HG02759 (cell line): ENCODE measurements at regions not wholly inside any gene's neighbourhood (a gene's known extent, or its start where the extent isn't known, plus 50 kb on each side); places are given as distances from the start of the nearest gene placed in this dataset.
"Not testable (repeated sequence)": the region's sequence is repeated elsewhere in the genome, so short reads cannot be mapped to it uniquely, and the experiment has no call there.

ENCODE experiments used
- ATAC-seq: cut with Tn5 transposase; IDR thresholded peaks from one replicate; pipeline ENCODE4 v1.9.1; 2021; ENCODE audit warnings: mild to moderate bottlenecking, moderate library complexity; ENCODE audit not compliant: unreplicated experiment

DNA sequence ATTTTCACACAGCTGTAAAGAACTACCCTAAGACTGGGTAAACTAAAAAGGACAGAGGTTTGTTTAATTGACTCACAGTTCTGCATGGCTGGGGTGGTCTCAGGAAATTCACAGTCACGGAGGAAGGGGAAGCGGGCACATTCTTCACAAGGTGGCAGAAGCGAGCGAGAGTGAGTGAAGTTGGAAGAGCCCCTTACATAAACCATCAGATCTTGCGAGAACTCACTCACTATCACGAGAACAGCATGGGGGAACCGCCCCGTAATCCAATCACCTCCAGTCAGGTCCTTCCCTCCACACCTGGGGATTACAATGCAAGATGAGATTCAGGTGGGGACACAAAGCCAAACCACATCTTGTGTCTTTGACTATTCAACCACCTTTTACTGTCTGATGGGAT is 700.5 kb downstream of the TENT5A start:
- no peak for ATAC-seq

DNA sequence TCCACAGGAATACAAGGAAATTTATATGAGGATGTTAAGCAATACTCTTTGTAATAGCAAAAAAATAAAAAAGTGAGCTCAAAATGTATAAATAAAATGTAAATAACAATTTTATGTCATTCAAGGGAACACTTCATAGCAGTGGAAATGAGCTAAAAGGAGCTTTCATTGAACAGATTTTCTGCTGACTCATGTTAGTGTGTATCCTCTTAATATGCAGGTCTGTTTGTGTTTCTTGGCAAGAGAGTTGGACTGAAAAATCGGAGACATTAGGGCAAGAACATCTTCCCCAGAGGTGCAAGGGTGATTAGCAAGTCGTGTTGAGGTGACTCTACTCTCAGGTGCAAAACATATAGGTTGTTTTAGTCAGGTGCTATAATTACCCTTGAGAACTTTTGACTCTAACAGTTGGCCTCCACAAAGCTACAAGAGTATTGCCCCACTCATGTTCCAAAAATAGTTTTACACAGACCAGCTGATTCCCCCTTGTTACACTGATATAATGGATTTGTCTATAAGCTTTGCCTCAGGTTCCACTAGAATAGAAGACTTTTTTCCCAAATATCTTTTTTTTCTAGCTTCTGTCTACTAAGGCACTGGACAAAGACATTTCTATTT is 702.9 kb downstream of the TENT5A start:
- ATAC-seq, result no peak

DNA sequence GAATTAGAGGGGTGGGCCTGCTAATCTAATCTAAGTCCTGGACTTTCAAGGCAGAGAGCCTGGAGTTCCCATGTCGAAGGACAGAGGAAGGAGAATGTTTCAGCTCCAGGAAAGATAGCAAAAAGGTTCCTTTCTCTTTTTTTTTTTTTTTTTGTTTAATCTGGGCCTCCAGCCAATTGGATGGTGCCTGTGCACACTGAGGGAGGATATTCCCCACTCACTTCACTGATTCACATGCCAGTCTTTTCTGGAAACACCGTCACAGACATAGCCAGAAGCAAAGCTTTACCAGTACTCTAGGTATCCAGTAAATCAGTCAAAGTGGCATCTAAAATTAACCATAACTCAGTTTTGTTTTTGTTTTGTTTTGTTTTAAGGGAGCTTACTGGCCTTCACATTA is 721.1 kb downstream of the TENT5A start:
- no peak for ATAC-seq

DNA sequence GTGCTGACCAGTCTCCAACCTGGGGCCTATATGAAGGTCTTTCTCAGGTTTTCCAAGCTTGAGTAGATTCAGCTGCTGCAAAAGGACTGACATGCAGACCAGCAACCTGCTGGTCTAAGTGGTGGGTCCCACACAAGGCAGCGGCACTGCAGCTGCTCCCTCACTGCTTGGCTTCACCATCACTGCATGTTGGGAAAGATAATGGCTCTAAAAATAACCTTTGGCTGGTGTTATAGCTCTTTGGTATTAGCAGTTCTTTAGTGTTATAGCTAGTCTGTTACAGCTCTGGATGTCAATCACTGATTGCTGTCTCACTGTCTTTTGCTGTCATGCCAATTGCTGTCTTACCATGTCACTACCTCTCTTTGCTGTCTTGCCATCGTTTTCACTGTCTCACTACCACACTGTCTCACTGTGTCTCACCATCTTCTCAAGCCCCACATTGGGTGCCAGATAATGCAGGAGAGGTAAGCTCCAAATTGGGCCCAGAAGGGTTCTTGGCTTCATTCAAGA is 726.4 kb downstream of the TENT5A start:
- ATAC-seq, result no peak

DNA sequence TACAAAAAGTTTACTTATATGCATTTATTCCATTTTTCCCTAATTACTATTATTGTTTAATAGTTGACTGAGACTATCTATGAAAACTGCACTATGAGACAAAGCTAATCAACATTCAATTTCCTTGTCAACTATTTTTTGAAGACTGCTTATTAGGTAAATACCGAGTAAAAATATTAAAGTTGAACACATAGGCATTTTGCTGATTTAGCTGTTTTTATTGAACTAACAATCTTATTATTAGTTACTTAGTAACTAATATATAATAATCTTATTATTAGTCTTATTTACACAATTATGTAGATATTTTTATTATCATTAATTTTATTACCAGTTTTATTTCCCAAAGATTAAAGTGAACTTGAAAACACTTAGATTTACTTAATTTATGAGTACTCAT is 728.8 kb downstream of the TENT5A start:
- ATAC-seq, result no peak

DNA sequence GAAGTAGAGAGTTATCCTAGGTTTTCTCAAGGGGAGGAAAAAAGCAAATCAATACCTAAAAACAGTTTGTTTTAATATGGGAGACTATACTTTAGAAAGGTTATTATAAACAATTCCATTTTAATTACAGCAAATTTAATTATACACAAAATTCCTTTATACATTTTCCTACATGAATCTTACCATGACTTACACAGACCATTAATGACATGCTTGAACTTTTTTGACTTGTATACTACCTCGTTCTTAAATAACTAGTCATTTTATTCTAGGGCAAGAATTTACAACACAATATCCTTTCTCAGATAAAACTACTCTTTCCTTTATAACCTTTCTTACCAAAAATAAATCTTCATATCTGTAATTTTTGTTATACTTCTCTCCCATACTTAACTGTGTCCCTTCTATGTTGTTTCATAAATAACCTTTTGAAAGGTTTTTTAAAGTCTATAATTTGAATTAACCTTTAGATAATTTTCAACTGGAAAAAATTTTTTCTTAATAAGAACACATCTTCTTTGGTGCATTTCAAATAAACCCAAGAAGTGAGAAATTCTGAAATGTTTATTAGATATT is 729.4 kb downstream of the TENT5A start:
- ATAC-seq, result no peak

DNA sequence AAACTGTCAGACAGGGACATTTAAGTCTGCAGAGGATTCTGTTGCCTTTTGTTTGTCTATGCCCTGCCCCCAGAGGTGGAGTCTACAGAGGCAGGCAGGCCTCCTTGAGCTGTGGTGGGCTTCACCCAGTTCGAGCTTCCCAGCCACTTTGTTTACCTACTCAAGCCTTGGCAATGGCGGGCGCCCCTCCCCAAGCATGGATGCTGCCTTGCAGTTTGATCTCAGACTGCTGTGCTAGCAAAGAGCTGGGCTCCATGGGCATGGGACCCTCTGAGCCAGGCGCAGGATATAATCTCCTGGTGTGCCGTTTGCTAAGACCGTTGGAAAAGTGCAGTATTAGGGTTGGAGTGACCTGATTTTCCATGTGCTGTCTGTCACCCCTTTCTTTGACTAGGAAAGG is 734.9 kb downstream of the TENT5A start:
- not testable (repeated sequence) for ATAC-seq

DNA sequence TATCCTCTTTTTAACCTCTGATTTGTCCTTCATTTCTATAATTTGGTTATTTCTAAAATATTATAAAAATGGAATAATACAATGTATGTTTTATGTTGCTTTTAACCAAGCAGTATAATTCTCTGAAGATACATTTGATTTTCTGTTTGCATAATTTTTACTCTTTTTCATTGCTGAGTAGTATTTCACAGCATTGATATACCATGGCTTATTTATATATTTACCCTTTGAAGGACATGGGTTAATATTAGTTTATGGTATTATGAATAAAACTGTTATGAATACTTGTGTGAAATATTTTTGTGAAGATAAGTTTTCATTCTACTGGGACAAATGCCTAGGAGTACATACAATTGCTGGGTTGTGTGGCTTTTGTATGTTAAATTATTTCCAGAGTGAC is 748.6 kb downstream of the TENT5A start:
- no peak for ATAC-seq

DNA sequence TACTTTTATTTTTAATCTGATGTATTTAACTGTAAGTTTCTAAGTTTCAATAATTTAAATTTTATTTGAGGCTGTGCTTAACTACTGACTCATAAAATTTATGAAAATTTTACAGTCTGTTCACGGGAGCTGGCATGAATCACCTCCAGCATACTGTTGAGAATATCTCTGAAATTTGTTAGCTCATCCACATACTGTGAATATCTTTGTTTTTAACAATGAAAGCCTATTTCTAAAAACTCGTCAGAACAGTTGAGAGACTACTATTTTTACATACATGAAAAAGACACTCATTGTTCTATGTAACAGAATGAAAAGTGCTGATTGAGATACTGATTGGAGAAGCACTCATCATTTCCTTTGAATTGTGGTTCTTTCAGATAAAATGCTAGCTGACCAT is 749.3 kb downstream of the TENT5A start:
- no peak for ATAC-seq

DNA sequence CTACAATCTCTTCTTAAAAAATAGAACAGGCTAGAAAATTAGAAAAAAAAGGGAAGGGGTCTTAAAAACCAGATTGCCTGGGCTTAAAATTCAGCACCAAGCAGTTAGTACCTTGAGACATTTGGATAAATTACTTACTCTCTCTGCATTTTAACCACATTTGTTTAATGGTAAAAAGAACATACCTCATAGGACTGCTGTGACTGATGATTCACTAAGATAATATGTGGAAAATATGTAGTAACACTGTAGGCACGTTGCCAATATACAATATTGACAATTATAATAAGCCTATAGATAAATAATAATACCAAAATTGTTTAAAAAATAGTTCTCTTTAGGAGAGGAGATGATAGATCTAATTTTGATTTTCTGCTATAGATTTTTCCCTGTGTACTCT is 750.4 kb downstream of the TENT5A start:
- no peak for ATAC-seq

DNA sequence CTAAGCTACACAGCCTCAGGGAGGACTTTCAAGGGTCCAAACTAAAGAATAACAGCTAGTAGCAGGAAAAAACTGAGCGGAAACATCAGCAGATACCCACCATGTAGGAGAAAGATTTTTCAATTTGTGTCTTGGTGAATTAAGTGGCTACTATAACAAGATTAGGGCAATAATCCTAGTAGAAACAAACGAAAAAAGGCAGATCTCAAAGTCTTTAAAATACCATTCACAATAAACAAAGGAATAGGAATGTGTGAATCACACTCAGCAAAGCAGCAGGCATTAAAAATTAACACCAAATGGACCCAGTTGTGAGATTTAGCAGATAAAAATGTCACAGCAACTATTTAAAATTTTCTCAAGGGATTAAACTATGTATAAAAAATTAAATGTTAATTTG is 761.2 kb downstream of the TENT5A start:
- no peak for ATAC-seq

DNA sequence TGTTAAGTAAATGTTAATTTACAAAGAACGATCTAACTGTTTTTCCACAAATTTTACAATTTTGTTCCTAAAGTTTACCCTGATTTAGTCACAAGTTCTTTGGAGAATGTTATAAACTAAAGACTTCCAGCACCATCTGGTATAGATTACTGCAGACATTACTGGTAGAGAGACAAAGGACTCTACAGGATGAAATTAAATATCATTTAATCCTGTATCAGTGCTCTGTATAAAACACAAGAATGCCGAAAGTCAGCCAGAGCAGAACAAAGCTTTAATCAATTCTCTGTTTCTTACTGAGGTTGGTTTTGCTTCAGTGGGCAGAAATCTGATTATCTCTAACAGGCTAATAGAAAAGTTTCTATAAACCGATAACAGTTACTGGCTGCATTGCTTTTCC is 763.6 kb downstream of the TENT5A start:
- ATAC-seq, result no peak

DNA sequence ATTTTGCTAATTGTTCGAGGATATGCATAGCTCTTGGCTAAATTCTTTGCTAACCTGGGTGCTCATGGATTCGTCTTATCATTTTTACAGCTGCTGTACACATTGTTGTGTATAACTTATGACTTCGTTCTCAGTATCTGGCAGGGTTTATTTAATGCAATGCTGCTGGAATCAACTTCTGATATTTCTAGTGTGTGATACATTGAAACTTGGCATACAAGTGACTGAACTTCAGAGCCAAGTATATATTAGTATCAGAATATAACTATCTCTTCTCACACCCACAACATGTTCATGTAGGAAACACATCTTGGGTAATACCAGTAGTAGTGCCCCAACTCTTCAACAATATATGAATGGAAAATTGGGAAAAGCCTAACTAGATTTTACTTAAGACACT is 764.2 kb downstream of the TENT5A start:
- no peak for ATAC-seq

DNA sequence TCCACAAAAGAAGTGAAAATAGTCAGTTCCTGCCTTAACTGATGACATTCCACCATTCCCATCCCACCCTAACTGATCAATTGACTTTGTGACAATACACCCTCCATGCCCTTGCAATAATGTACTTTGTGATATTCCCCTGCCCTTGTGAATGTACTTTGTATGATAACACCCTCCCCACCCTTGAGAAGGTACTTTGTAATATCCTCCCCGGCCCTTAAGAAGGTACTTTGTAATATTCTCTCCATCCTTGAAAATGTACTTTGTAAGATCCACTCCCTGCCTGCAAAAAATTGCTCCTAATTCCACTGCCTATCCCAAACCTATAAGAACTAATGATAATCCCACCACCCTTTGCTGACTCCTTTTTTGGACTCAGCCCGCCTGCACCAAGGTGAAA is 771.3 kb downstream of the TENT5A start:
- ATAC-seq, result not testable (repeated sequence)

DNA sequence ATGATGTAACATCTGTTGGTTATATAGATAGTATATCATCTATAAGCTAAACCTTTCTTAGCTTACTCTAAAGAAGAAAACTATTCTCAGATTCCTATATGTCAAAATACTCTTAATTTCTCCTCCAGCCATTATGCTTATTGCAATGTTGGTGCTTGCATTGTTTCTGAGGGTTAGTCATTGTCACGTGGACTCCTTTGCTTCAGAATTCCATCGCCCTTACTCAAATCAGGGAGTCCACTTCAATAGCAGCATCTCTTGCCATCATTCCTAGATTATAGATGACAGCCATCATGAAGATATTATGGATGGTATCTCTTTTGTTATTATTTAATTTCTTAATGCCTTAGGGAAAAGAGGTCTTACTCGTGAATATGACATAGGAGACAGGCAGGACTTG is 776.1 kb downstream of the TENT5A start:
- ATAC-seq, result no peak

DNA sequence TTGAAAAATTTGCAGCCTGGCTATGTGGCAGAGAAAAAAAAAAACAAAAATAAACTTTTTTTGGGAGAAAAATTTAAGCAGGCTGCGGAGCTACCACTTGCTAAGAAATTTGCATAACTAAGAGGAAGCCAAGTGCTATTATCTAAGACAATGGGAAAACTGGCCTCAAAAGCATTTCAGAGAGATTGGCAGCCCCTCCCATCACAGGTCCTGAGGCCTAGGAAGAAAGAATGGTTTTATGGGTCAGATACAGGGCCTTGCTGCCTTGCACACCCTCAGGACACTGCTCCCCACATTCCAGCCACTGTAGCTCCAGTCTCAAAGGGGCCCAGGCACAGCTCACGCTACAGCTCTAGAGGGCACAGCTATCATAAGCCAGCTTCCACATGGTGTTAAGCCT is 777.9 kb downstream of the TENT5A start:
- no peak for ATAC-seq

DNA sequence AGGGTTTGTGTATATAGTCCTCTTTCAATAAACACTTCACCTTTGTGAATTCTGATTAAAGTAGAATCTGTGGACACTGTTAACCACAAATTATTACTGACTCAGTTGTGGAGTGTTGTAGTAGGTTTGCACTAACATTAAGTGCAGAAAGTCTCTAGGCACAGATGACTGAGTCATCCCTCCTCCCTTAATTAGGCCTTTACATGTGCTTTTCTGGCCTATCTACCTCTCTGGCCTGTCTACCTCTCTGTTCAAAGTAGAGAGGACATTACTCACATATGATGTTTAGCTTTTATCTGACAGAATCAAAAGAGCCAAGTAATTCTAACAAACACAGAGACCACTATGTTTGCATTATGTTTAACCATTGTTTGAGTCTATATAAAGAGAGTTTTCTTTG is 783.0 kb downstream of the TENT5A start:
- ATAC-seq, result no peak

DNA sequence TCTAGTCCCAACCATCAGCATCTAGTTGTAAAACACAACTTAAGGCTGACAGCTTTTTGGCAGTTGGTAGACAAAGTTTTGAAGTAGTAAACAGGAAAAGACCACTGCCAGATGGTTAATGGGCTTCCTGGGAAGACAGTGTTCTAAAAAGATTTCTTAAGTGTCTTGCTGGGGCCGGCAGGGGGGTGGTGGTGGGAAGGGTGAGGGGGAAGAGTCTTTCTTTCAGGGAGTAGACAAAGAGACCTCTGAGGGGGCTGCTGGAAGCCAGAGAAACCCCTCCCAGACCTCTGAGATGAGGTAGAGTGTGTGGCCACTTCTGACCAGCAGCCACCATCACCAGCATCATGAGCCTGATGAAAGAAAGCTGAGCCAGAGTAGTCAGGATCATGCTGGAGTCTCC is 784.9 kb downstream of the TENT5A start:
- no peak for ATAC-seq

DNA sequence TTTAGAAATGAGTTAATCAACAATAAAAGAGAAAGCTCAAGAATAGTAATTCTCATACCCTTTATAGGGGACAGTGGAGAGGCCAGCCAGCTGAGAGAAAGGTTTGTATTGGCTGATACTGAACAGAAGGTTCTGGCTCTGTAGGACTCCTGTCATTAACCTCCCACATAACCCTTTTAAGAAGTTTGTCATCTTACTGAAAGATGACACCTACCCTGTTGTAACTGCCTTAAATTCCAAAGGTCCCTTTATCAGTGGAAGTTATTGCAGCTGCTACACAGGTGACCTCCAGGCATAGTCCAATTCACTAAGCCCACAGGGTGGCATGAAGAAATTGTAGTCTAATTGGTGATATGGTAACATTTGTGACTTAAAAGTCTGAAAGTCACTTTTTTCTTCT is 790.1 kb downstream of the TENT5A start:
- no peak for ATAC-seq

DNA sequence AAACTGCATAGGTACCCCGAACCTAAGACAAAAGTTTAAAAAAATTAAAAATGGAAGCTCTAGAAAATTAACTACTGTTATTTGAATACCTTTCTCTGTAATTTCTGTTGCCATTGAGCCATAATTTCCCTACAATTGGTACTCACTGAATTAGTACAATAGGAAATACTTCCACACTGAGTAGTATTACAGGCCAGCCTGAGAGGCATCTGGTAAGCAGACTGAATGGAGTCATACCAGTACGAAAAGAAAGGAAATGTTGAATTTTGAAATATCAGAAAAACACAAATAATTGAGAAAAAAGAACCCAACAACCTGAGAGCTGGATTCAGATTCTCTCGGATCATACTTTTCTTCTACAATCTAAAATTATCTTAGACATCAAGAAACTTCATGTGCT is 791.3 kb downstream of the TENT5A start:
- ATAC-seq, result no peak

DNA sequence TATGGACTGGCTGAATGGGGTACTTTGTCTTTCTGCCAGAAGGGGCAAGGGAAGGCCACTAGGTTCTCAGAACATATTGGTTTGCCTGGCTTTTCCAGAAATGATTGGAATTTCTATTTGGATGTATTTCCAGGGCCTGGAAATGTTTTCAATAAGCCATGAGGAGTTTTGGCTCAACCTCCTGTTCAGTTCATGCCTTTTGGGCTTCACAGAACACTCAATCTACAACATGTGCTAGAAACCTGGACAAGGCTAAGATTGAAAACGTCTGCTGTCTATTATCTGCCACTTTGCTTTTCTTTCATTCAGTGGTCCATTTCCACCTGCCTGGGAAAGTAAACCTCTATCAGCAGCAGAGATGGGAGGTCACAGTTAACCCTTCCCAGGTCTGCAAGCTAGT is 793.4 kb downstream of the TENT5A start:
- ATAC-seq, result no peak

DNA sequence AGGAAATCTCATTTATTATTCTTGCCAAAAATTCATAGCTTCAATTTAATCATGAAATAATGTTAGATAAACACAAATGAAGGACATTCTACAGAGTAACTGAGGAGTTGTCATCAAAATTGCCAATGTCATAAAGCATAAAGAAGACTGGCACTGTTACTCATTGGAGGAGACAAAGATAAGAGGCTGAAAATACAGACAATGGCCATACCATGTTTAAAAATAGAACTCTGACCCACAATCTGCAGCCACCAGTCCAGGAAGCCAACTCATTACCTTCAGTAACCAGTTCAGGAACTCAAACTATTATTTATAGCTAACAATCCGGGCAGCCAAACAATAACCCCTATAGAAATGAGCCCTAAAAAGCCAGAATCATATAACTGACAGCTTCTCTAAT is 795.6 kb downstream of the TENT5A start:
- no peak for ATAC-seq

DNA sequence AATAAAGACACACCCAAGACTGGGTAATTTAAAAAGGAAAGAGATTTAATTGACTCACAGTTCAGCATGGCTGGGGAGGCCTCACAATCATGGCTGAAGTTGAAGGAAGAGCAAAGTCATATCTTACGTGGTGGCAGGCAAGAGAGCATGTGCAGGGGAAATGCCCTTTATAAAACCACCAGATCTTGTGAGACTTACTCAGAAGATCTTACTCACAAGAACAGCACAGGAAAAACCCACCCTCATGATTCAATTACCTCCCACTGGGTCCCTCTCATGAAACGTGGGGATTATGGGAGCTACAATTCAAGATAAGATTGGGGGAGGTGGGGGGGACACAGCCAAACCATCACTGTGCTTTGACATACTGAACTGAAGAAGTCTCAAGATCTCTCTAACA is 800.0 kb downstream of the TENT5A start:
- ATAC-seq, result peak; percentile 41
